ENCODE measurements at regions not wholly inside any gene's neighbourhood (a gene's known extent, or its start where the extent isn't known, plus 50 kb on each side); places are given as distances from the start of the nearest gene placed in this dataset.
"Not testable (repeated sequence)": the region's sequence is repeated elsewhere in the genome, so short reads cannot be mapped to it uniquely, and the experiment has no call there.

GRCh38 chr7:81073931-81074251, 155.0 kb upstream of the SEMA3C start:
- peaks cover 18 to 42% (median 28%) of the 10 kb centered on the region in 11 experiments for H3K9me3 ChIP-seq (replicated peaks in 1 of 11)
- H3K9ac ChIP-seq = no peak overlapping the region
- no peak overlapping the region for H3K4me2 ChIP-seq
- no peaks in the 10 kb centered on the region for H4K20me1 ChIP-seq
- H3K27me3 ChIP-seq = no peaks in the 10 kb centered on the region
- no peak overlapping the region for H3K27ac ChIP-seq
- no peaks in the 10 kb centered on the region for H3K36me3 ChIP-seq
- H3K4me1 ChIP-seq = no peaks in the 10 kb centered on the region
- no peak for TF ChIP-seq Cebpa-rat (IDR thresholded peaks at IDR 0.05)
- no peak overlapping the region for H3K4me3 ChIP-seq

- no peak overlapping the region for H3K4me2 ChIP-seq
- no peaks in the 10 kb centered on the region for H3K27me3 ChIP-seq
- no peak overlapping the region for H3K4me3 ChIP-seq
- H3K4me1 ChIP-seq = no peaks in the 10 kb centered on the region
- no peaks in the 10 kb centered on the region for H3K36me3 ChIP-seq
- H4K20me1 ChIP-seq = no peaks in the 10 kb centered on the region
- H3K27ac ChIP-seq = no peak overlapping the region
- H3K9me3 ChIP-seq (replicated peaks in 1 of 11) = peaks cover 18 to 36% (median 25%) of the 10 kb centered on the region in 11 experiments
- H3K9ac ChIP-seq = no peak overlapping the region
- TF ChIP-seq Cebpa-rat (IDR thresholded peaks at IDR 0.05) = no peak
Measured at GRCh38 chr7:81070956-81071355, 152.1 kb upstream of the SEMA3C start.

- Histone ChIP-seq H3K4me1 (no peaks in the 10 kb centered on the region), H3K36me3 (no peaks in the 10 kb centered on the region), H3K27me3 (no peaks in the 10 kb centered on the region), H3K9me3 (replicated peaks in 1 of 11) (peaks cover 11 to 24% (median 18%) of the 10 kb centered on the region in 11 experiments), H3K4me2 (no peak overlapping the region), H3K27ac (no peak overlapping the region), H3K4me3 (no peak overlapping the region), H4K20me1 (no peaks in the 10 kb centered on the region), H3K9ac (no peak overlapping the region)
- TF ChIP-seq Cebpa-rat (IDR thresholded peaks at IDR 0.05) = no peak
Measured at GRCh38 chr7:81066797-81067196, 147.9 kb upstream of the SEMA3C start.

- Histone ChIP-seq H3K27ac (no peak overlapping the region), H3K4me1 (no peaks in the 10 kb centered on the region), H3K4me3 (no peak overlapping the region), H3K4me2 (no peak overlapping the region), H3K27me3 (no peaks in the 10 kb centered on the region), H3K9me3 (replicated peaks in 1 of 11) (peaks cover 0 to under 1% (median 0%) of the 10 kb centered on the region in 11 experiments; a peak in 2 of 22 replicates), H3K36me3 (no peaks in the 10 kb centered on the region), H4K20me1 (no peaks in the 10 kb centered on the region), H3K9ac (no peak overlapping the region)
- no peak for TF ChIP-seq Cebpa-rat (IDR thresholded peaks at IDR 0.05)
Measured at GRCh38 chr7:81064426-81064825, 145.6 kb upstream of the SEMA3C start.

- no peaks in the 10 kb centered on the region for H4K20me1 ChIP-seq
- peaks cover 0 to under 1% (median under 1%) of the 10 kb centered on the region in 11 experiments; a peak in 5 of 22 replicates for H3K9me3 ChIP-seq (replicated peaks in 1 of 11)
- TF ChIP-seq Cebpa-rat (IDR thresholded peaks at IDR 0.05) = no peak
- H3K4me2 ChIP-seq = no peak overlapping the region
- H3K27ac ChIP-seq = no peak overlapping the region
- H3K9ac ChIP-seq = no peak overlapping the region
- H3K36me3 ChIP-seq = no peaks in the 10 kb centered on the region
- H3K4me3 ChIP-seq = no peak overlapping the region
- H3K27me3 ChIP-seq = no peaks in the 10 kb centered on the region
- no peaks in the 10 kb centered on the region for H3K4me1 ChIP-seq
Measured at GRCh38 chr7:81062755-81063154, 143.9 kb upstream of the SEMA3C start.

- not testable (repeated sequence) for H4K20me1 ChIP-seq, H3K36me3 ChIP-seq, H3K27me3 ChIP-seq, H3K4me1 ChIP-seq, H3K9ac ChIP-seq, H3K27ac ChIP-seq, H3K4me2 ChIP-seq, H3K4me3 ChIP-seq
- peaks cover 0 to 14% (median 7%) of the 10 kb centered on the region in 11 experiments; a peak in 8 of 22 replicates for H3K9me3 ChIP-seq (replicated peaks in 1 of 11)
Measured at GRCh38 chr7:81057469-81057868, 138.6 kb upstream of the SEMA3C start.

- no peak for TF ChIP-seq Cebpa-rat (IDR thresholded peaks at IDR 0.05)
- no peaks in the 10 kb centered on the region for H4K20me1 ChIP-seq
- no peaks in the 10 kb centered on the region for H3K27me3 ChIP-seq
- no peak overlapping the region for H3K4me3 ChIP-seq
- no peak overlapping the region for H3K9ac ChIP-seq
- H3K4me1 ChIP-seq = no peaks in the 10 kb centered on the region
- H3K36me3 ChIP-seq = no peaks in the 10 kb centered on the region
- H3K9me3 ChIP-seq (replicated peaks in 1 of 11) = peaks cover 0 to 23% (median 10%) of the 10 kb centered on the region in 11 experiments; a peak in 10 of 22 replicates
- H3K4me2 ChIP-seq = no peak overlapping the region
- no peak overlapping the region for H3K27ac ChIP-seq
Measured at GRCh38 chr7:81053623-81054022, 134.8 kb upstream of the SEMA3C start.

GRCh38 chr7:81051811-81052413, 133.1 kb upstream of the SEMA3C start:
- no peaks in the 10 kb centered on the region for H3K4me1 ChIP-seq
- no peaks in the 10 kb centered on the region for H3K27me3 ChIP-seq
- H4K20me1 ChIP-seq = no peaks in the 10 kb centered on the region
- H3K27ac ChIP-seq = no peak overlapping the region
- H3K9me3 ChIP-seq (replicated peaks in 1 of 11) = peaks cover 4 to 20% (median 10%) of the 10 kb centered on the region in 11 experiments; a peak in 15 of 22 replicates
- no peak overlapping the region for H3K4me3 ChIP-seq
- TF ChIP-seq Cebpa-rat (IDR thresholded peaks at IDR 0.05) = no peak
- no peak overlapping the region for H3K4me2 ChIP-seq
- no peak overlapping the region for H3K9ac ChIP-seq
- H3K36me3 ChIP-seq = no peaks in the 10 kb centered on the region

- Histone ChIP-seq H3K9me3 (replicated peaks in 1 of 11) (peaks cover 4 to 21% (median 15%) of the 10 kb centered on the region in 11 experiments; a peak in 15 of 22 replicates), H4K20me1 (no peaks in the 10 kb centered on the region), H3K4me2 (no peak overlapping the region), H3K4me3 (no peak overlapping the region), H3K36me3 (no peaks in the 10 kb centered on the region), H3K9ac (no peak overlapping the region), H3K27me3 (no peaks in the 10 kb centered on the region), H3K27ac (no peak overlapping the region), H3K4me1 (no peaks in the 10 kb centered on the region)
- TF ChIP-seq Cebpa-rat (IDR thresholded peaks at IDR 0.05) = no peak
Measured at GRCh38 chr7:81045491-81046030, 126.7 kb upstream of the SEMA3C start.

GRCh38 chr7:81042646-81043045, 123.8 kb upstream of the SEMA3C start:
- not testable (repeated sequence) for H3K4me3 ChIP-seq, H3K27ac ChIP-seq, H3K36me3 ChIP-seq, H3K4me2 ChIP-seq, H4K20me1 ChIP-seq, H3K27me3 ChIP-seq, H3K4me1 ChIP-seq, H3K9ac ChIP-seq
- H3K9me3 ChIP-seq (replicated peaks in 1 of 11) = peaks cover 4 to 16% (median 9%) of the 10 kb centered on the region in 11 experiments; a peak in 14 of 22 replicates
